Suprapubic skin (tissue), 4 donors: ENCODE measurements at regions not wholly inside any gene's neighbourhood (a gene's known extent, or its start where the extent isn't known, plus 50 kb on each side); places are given as distances from the start of the nearest gene placed in this dataset.

ENCODE experiments used
- CTCF ChIP-seq, 2 donors: fragments of 200-600 bp in 1 of 2; fragments of 450-650 bp in 1 of 2; sonication (generic) in 1 of 2; IDR thresholded peaks; one replicate each; pipeline ENCODE4 v1.5.1; 2016 to 2019; ENCODE audit warnings: antibody characterized with exemption in 2 of 2, mild to moderate bottlenecking in 1 of 2, moderate library complexity in 1 of 2
- EP300 ChIP-seq: sonication (generic); formaldehyde crosslinking; IDR thresholded peaks from one replicate; pipeline ENCODE4 v1.6.1; 2017; ENCODE audit warnings: antibody characterized with exemption
- POLR2A ChIP-seq, 2 donors: fragments of 450-650 bp; IDR thresholded peaks; one replicate each; pipeline ENCODE4 v1.6.1; 2017; ENCODE audit warnings: antibody characterized with exemption in 2 of 2, mild to moderate bottlenecking in 2 of 2, moderate library complexity in 2 of 2
- POLR2AphosphoS5 ChIP-seq, 3 donors: sonication (generic); formaldehyde crosslinking; IDR thresholded peaks; one replicate each; pipeline ENCODE4 v1.6.1; 2017; ENCODE audit warnings: antibody characterized with exemption in 3 of 3

GRCh38 chr6:74899416-74899815, 306.4 kb downstream of the COL12A1 start:
- no peak for TF ChIP-seq POLR2AphosphoS5 (IDR thresholded peaks at IDR 0.05)
- no peak for TF ChIP-seq CTCF (IDR thresholded peaks at IDR 0.05)
- no peak for TF ChIP-seq POLR2A (IDR thresholded peaks at IDR 0.05)
- no peak for TF ChIP-seq EP300
